Globus pallidus (tissue), 1 donor: ENCODE measurements at regions not wholly inside any gene's neighbourhood (a gene's known extent, or its start where the extent isn't known, plus 50 kb on each side); places are given as distances from the start of the nearest gene placed in this dataset.

Source experiments
- DNase-seq: peaks from one replicate; pipeline ENCODE4 v3.0.0-alpha.2; 2015; ENCODE audit warnings: low spot score

DNA sequence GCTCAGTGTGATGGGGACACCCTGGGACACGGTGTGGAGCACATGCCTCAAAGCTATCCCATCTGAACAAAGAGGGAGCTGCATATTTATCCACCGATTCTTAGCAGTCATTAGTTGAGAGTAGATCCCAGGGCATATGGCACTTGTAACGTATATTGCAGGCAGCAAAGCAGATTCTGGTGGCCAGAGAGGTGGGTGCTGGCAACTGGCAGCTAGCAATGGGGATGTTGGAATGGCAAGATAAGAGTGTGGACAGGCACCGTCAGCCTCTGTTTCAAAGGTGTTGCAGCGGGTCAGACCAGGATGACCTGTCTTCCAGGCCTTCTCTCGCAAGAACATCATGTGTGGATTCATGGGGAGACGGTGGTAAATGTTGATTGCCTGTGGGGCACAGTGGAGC, 54.0 kb upstream of the ADRA1D start:
- DNase-seq = no peak

DNA sequence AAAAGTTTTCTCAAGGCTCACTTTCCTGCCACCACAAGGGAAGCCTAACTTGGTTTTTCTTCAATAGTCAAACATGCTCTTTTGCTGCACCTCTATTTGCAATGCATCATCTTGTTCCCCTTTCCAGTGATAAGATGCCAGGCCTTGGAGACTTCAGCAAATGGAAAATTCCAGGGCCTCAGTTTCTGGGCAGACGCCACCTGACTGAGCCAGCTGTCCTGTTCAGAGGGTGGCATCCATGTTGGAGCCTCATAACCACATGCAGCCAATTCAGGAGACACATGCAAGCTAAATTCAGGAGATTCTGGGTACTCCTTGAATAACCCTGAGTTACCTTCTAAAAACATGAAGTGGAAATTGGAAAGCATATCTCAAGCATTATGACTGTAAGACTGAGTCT, 51.8 kb upstream of the ADRA1D start:
- no peak for DNase-seq

GRCh38 chr20:4300401-4300800, 51.3 kb upstream of the ADRA1D start:
- DNase-seq = no peak

DNA sequence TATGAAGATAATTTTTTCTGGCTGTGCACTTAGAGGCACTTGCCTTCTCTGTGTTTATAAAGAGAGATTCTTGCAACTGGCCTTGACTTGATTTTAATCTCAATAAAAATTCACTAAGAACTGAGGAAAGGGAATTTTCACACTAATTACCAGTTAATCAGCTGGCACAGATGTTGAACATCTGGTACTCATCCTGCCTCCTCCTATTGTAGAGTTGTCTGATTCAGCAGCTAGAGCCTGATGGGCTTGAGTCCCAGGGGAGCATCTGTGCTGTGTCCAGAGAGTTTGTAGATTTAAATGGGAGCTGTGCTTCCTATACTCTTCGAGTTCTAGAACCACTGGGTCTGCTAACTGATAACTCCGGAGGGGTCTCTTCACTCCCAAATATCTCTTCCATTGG, 50.7 kb upstream of the ADRA1D start:
- DNase-seq = no peak

- DNase-seq = no peak
These were observed 50.1 kb upstream of the ADRA1D start for GRCh38 chr20:4299216-4299615.
